ENCODE measurements at regions not wholly inside any gene's neighbourhood (a gene's known extent, or its start where the extent isn't known, plus 50 kb on each side); places are given as distances from the start of the nearest gene placed in this dataset.

DNA sequence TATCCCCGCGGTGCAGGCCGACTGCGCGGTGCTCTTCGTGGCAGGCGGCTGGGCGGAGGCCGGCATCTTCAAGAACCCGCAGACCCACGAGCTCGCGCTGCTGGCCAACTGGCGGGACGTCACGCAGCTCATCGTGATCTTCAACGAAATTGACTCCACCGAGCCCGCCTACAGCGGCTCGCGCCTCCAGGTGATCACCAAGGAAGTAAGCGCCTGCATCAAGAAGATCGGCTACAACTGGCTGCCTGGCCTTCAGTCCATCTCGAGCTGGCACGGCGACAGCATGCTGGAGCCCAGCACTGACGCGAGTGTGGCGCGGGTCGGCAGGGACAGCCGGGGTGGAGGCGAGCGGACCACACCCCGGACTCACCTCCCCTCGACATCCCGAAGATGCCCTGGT, 53.9 kb upstream of the MTNR1B start:
- Histone ChIP-seq H2AFZ (ENCODE audit: low read depth, low read length) (no peak overlapping the region), H3K27me3 (ENCODE audit: insufficient read depth, low read depth, low read length) (no peaks in the 10 kb centered on the region), H3K9me2 (ENCODE audit: insufficient read depth, low read length) (no peaks in the 10 kb centered on the region), H3K4me2 (ENCODE audit: low read length) (no peak overlapping the region), H4K20me1 (ENCODE audit: insufficient read depth) (no peaks in the 10 kb centered on the region), H3K36me3 (ENCODE audit: insufficient read depth, low read length) (no peaks in the 10 kb centered on the region), H3K4me3 (ENCODE audit: low read length) (no peak overlapping the region), H3K9ac (ENCODE audit: low read length) (no peak overlapping the region), H3F3A (ENCODE audit: insufficient read depth, low read length, poor library complexity, severe bottlenecking) (no peaks in the 10 kb centered on the region), H3K9me3 (ENCODE audit: low read length) (no peaks in the 10 kb centered on the region), H3K27ac (ENCODE audit: low read length) (no peak overlapping the region), H3K79me2 (replicated peaks; ENCODE audit: insufficient read depth, low read length) (no peaks in the 10 kb centered on the region)
- TF ChIP-seq, protein P1, sequence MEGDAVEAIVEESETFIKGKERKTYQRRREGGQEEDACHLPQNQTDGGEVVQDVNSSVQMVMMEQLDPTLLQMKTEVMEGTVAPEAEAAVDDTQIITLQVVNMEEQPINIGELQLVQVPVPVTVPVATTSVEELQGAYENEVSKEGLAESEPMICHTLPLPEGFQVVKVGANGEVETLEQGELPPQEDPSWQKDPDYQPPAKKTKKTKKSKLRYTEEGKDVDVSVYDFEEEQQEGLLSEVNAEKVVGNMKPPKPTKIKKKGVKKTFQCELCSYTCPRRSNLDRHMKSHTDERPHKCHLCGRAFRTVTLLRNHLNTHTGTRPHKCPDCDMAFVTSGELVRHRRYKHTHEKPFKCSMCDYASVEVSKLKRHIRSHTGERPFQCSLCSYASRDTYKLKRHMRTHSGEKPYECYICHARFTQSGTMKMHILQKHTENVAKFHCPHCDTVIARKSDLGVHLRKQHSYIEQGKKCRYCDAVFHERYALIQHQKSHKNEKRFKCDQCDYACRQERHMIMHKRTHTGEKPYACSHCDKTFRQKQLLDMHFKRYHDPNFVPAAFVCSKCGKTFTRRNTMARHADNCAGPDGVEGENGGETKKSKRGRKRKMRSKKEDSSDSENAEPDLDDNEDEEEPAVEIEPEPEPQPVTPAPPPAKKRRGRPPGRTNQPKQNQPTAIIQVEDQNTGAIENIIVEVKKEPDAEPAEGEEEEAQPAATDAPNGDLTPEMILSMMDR (IDR thresholded peaks at IDR 0.05; ENCODE audit: poor library complexity, severe bottlenecking), result no peak
- TF ChIP-seq POLR2AphosphoS5 (IDR thresholded peaks at IDR 0.05) (no peak), SMC3 (conservative IDR thresholded peaks at IDR 0.05; ENCODE audit: poor library complexity) (no peak), EZH2 (IDR thresholded peaks at IDR 0.05; ENCODE audit: borderline replicate concordance, insufficient read depth, low read length, poor library complexity, severe bottlenecking) (no peak), RAD21 (conservative IDR thresholded peaks at IDR 0.05) (no peak), MXI1 (conservative IDR thresholded peaks at IDR 0.05; ENCODE audit: poor library complexity, severe bottlenecking) (no peak)
- TF ChIP-seq, protein P2, sequence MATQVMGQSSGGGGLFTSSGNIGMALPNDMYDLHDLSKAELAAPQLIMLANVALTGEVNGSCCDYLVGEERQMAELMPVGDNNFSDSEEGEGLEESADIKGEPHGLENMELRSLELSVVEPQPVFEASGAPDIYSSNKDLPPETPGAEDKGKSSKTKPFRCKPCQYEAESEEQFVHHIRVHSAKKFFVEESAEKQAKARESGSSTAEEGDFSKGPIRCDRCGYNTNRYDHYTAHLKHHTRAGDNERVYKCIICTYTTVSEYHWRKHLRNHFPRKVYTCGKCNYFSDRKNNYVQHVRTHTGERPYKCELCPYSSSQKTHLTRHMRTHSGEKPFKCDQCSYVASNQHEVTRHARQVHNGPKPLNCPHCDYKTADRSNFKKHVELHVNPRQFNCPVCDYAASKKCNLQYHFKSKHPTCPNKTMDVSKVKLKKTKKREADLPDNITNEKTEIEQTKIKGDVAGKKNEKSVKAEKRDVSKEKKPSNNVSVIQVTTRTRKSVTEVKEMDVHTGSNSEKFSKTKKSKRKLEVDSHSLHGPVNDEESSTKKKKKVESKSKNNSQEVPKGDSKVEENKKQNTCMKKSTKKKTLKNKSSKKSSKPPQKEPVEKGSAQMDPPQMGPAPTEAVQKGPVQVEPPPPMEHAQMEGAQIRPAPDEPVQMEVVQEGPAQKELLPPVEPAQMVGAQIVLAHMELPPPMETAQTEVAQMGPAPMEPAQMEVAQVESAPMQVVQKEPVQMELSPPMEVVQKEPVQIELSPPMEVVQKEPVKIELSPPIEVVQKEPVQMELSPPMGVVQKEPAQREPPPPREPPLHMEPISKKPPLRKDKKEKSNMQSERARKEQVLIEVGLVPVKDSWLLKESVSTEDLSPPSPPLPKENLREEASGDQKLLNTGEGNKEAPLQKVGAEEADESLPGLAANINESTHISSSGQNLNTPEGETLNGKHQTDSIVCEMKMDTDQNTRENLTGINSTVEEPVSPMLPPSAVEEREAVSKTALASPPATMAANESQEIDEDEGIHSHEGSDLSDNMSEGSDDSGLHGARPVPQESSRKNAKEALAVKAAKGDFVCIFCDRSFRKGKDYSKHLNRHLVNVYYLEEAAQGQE (IDR thresholded peaks at IDR 0.05; ENCODE audit: borderline replicate concordance), result no peak

DNA sequence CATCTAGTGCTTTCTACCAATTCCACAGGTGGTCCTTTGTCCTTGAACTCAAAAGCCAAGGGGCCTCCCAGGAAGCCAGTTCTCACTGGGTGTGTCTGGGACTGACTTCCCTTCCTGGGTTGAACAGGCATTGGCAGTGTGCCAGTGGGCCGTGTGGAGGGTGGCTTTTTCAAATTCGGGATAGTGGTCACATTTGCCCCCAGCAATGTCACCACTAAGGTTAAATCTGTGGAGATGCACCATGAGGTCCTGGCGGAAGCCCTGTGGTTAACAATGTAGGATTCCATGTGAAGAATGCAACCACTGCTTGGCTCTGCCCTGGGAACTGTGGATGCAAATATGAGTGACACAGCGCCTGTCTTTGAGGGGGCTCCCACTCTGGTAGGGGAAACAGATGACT, 53.2 kb upstream of the MTNR1B start:
- no peak overlapping the region for H3K4me2 ChIP-seq (ENCODE audit: low read length)
- no peaks in the 10 kb centered on the region for H3K79me2 ChIP-seq (replicated peaks; ENCODE audit: insufficient read depth, low read length)
- H3K36me3 ChIP-seq (ENCODE audit: insufficient read depth, low read length), result no peaks in the 10 kb centered on the region
- H4K20me1 ChIP-seq (ENCODE audit: insufficient read depth), result no peaks in the 10 kb centered on the region
- TF ChIP-seq TAF1 (IDR thresholded peaks at IDR 0.05; ENCODE audit: low read depth) (no peak), SMC3 (conservative IDR thresholded peaks at IDR 0.05; ENCODE audit: poor library complexity) (no peak), POLR2AphosphoS5 (IDR thresholded peaks at IDR 0.05) (no peak), EZH2 (IDR thresholded peaks at IDR 0.05; ENCODE audit: borderline replicate concordance, insufficient read depth, low read length, poor library complexity, severe bottlenecking) (no peak), EP300 (conservative IDR thresholded peaks at IDR 0.05; ENCODE audit: poor library complexity, severe bottlenecking) (no peak), MXI1 (conservative IDR thresholded peaks at IDR 0.05; ENCODE audit: poor library complexity, severe bottlenecking) (no peak), RAD21 (conservative IDR thresholded peaks at IDR 0.05) (no peak)
- TF ChIP-seq, protein P1 (IDR thresholded peaks at IDR 0.05; ENCODE audit: poor library complexity, severe bottlenecking), result no peak
- TF ChIP-seq, protein P2 (IDR thresholded peaks at IDR 0.05; ENCODE audit: borderline replicate concordance), result no peak
- no peaks in the 10 kb centered on the region for H3K27me3 ChIP-seq (ENCODE audit: insufficient read depth, low read depth, low read length)
- no peaks in the 10 kb centered on the region for H3K9me2 ChIP-seq (ENCODE audit: insufficient read depth, low read length)
- no peak overlapping the region for H3K9ac ChIP-seq (ENCODE audit: low read length)
- no peaks in the 10 kb centered on the region for H3K9me3 ChIP-seq (ENCODE audit: low read length)
- H3F3A ChIP-seq (ENCODE audit: insufficient read depth, low read length, poor library complexity, severe bottlenecking), result no peaks in the 10 kb centered on the region
- H2AFZ ChIP-seq (ENCODE audit: low read depth, low read length), result no peak overlapping the region
- no peak overlapping the region for H3K27ac ChIP-seq (ENCODE audit: low read length)
- no peak overlapping the region for H3K4me3 ChIP-seq (ENCODE audit: low read length)

All from neural cell (in vitro differentiated cells).